Colonic mucosa (tissue), 4 donors: ENCODE measurements at regions not wholly inside any gene's neighbourhood (a gene's known extent, or its start where the extent isn't known, plus 50 kb on each side); places are given as distances from the start of the nearest gene placed in this dataset.

ENCODE experiments used
- DNase-seq: peaks from one replicate; pipeline ENCODE4 v3.0.0-alpha.2; 2020
- H3K27ac ChIP-seq: fragments of 200-600 bp; one replicate; pipeline ENCODE4 v1.8.0; 2021
- H3K27me3 ChIP-seq: fragments of 200-600 bp; one replicate; pipeline ENCODE4 v1.8.0; 2021
- H3K36me3 ChIP-seq: fragments of 200-600 bp; one replicate; pipeline ENCODE4 v1.8.0; 2021
- H3K4me1 ChIP-seq: fragments of 200-600 bp; one replicate; pipeline ENCODE4 v1.8.0; 2021; ENCODE audit warnings: mild to moderate bottlenecking
- H3K4me3 ChIP-seq: fragments of 200-600 bp; one replicate; pipeline ENCODE4 v1.8.0; 2021
- H3K9ac ChIP-seq, 2 donors: one replicate each; pipeline ENCODE4 v1.7.0; 2013; ENCODE audit warnings: control low read depth in 2 of 2, low read depth in 2 of 2, low read length in 2 of 2
- H3K9me3 ChIP-seq: fragments of 200-600 bp; one replicate; pipeline ENCODE4 v1.8.0; 2021
- intact Hi-C: fragments of 100-400 bp; cut with DNase I; formaldehyde crosslinking; loops from one replicate; pipeline ENCODE4 v1.14.1; 2022
- TF ChIP-seq, protein P1 (sequence below): fragments of 200-600 bp; IDR thresholded peaks from one replicate; pipeline ENCODE4 v1.8.0; 2022; ENCODE audit warnings: antibody characterized with exemption, mild to moderate bottlenecking
- donor health status: healthy.
- donor health status: DM: no; HTN: no; CAD: no.
- donor health status: DM: no; HTN: no; CAD: no.

DNA sequence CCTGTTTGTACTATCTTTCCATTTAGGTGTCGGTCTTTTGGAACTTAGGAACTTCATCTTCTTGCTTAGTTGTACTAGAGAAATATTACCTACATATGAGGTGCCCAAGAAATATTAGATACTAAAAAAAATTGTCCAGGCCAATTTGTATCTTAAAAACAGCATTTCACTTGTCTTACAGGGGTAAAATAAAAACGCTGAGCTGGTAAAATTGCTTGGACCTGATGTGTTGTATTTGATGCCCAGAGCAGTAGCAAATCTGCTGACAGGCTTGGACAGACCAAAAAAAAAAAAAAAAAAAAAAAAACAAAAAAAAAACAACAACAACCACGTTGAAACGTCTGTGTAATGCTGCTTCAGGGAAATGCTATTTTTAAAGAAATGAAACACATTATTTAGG, 150.4 kb upstream of the ARX start:
- Histone ChIP-seq H3K4me1 (no peaks in the 10 kb centered on the region), H3K9ac (no peak overlapping the region), H3K27me3 (no peaks in the 10 kb centered on the region), H3K9me3 (no peaks in the 10 kb centered on the region), H3K4me3 (no peak overlapping the region), H3K36me3 (no peaks in the 10 kb centered on the region), H3K27ac (no peak overlapping the region)
- no peak for DNase-seq
- TF ChIP-seq, protein P1, sequence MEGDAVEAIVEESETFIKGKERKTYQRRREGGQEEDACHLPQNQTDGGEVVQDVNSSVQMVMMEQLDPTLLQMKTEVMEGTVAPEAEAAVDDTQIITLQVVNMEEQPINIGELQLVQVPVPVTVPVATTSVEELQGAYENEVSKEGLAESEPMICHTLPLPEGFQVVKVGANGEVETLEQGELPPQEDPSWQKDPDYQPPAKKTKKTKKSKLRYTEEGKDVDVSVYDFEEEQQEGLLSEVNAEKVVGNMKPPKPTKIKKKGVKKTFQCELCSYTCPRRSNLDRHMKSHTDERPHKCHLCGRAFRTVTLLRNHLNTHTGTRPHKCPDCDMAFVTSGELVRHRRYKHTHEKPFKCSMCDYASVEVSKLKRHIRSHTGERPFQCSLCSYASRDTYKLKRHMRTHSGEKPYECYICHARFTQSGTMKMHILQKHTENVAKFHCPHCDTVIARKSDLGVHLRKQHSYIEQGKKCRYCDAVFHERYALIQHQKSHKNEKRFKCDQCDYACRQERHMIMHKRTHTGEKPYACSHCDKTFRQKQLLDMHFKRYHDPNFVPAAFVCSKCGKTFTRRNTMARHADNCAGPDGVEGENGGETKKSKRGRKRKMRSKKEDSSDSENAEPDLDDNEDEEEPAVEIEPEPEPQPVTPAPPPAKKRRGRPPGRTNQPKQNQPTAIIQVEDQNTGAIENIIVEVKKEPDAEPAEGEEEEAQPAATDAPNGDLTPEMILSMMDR = no peak
- intact Hi-C loops = no loop called here

GRCh38 chrX:25158635-25159034, 142.9 kb upstream of the ARX start:
- H3K9me3 ChIP-seq = no peaks in the 10 kb centered on the region
- H3K27me3 ChIP-seq = no peaks in the 10 kb centered on the region
- no peaks in the 10 kb centered on the region for H3K4me1 ChIP-seq
- DNase-seq = no peak
- no peak overlapping the region for H3K27ac ChIP-seq
- no peak overlapping the region for H3K4me3 ChIP-seq
- H3K9ac ChIP-seq = no peak overlapping the region
- TF ChIP-seq, protein P1 = no peak
- intact Hi-C loops = no loop called here
- no peaks in the 10 kb centered on the region for H3K36me3 ChIP-seq

DNA sequence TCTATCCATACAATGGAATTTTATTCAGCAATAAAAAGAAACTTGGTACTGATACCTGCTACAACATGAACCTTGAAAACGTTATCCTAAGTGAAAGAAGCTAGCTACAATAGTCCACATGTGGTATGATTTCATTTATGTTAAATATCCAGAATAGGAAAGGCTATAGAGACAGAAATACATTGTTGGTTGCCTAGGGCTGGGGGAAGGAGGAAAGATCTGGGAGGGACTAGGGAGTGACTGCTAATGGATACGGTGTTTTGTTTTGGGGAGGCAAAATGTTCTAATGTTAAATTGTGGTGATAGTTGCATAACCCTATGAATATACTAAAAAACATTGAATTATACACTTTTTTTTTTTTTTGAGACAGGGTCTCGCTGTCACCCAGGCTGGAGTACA, 141.1 kb upstream of the ARX start:
- Histone ChIP-seq H3K27me3 (no peaks in the 10 kb centered on the region), H3K27ac (no peak overlapping the region), H3K4me1 (no peaks in the 10 kb centered on the region), H3K9ac (no peak overlapping the region), H3K4me3 (no peak overlapping the region), H3K9me3 (no peaks in the 10 kb centered on the region), H3K36me3 (no peaks in the 10 kb centered on the region)
- TF ChIP-seq, protein P1 = no peak
- intact Hi-C loops = no loop called here
- no peak for DNase-seq

DNA sequence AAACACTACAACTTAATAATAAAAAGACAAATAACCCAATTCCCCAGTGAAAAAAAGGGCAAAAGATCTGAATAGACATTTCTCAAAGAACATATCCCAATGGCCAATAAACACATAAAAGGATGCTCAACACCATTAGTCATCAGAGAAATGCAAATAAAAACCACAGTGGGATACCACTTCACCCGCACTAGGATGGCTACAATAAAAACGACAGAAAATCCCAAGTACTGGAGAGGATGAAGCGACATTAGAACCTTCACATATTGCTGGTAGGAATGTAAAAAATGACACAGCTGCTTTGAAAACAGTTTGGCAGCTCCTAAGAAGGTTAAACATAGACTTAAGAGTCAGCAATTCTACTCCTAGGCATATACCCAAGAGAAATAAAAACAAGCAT, 140.6 kb upstream of the ARX start:
- Histone ChIP-seq H3K4me1 (no peaks in the 10 kb centered on the region), H3K4me3 (no peak overlapping the region), H3K27ac (no peak overlapping the region), H3K9me3 (no peaks in the 10 kb centered on the region), H3K27me3 (no peaks in the 10 kb centered on the region), H3K9ac (no peak overlapping the region), H3K36me3 (no peaks in the 10 kb centered on the region)
- DNase-seq = no peak
- intact Hi-C loops = no loop called here
- TF ChIP-seq, protein P1 = no peak

- no peaks in the 10 kb centered on the region for H3K27me3 ChIP-seq
- H3K9ac ChIP-seq = no peak overlapping the region
- no peaks in the 10 kb centered on the region for H3K9me3 ChIP-seq
- no peaks in the 10 kb centered on the region for H3K4me1 ChIP-seq
- no peak overlapping the region for H3K4me3 ChIP-seq
- intact Hi-C loops = no loop called here
- H3K27ac ChIP-seq = no peak overlapping the region
- no peaks in the 10 kb centered on the region for H3K36me3 ChIP-seq
- TF ChIP-seq, protein P1 = no peak
- no peak for DNase-seq
Measured at GRCh38 chrX:25154168-25154567, 138.4 kb upstream of the ARX start.

- intact Hi-C loops = no loop called here
- TF ChIP-seq, protein P1 = no peak
- Histone ChIP-seq H3K9me3 (no peaks in the 10 kb centered on the region), H3K27ac (no peak overlapping the region), H3K4me3 (no peak overlapping the region), H3K27me3 (no peaks in the 10 kb centered on the region), H3K4me1 (no peaks in the 10 kb centered on the region), H3K9ac (no peak overlapping the region), H3K36me3 (no peaks in the 10 kb centered on the region)
- no peak for DNase-seq
Measured at GRCh38 chrX:25151749-25152148, 136.0 kb upstream of the ARX start.
